Pulmonary artery endothelial cell (primary cell): ENCODE measurements at regions not wholly inside any gene's neighbourhood (a gene's known extent, or its start where the extent isn't known, plus 50 kb on each side); places are given as distances from the start of the nearest gene placed in this dataset.
"Not testable (repeated sequence)": the region's sequence is repeated elsewhere in the genome, so short reads cannot be mapped to it uniquely, and the experiment has no call there.

Source experiments
- DNase-seq: peaks from one replicate; pipeline ENCODE4 v3.0.0-alpha.2; 2011; ENCODE audit warnings: low read depth, low spot score

DNA sequence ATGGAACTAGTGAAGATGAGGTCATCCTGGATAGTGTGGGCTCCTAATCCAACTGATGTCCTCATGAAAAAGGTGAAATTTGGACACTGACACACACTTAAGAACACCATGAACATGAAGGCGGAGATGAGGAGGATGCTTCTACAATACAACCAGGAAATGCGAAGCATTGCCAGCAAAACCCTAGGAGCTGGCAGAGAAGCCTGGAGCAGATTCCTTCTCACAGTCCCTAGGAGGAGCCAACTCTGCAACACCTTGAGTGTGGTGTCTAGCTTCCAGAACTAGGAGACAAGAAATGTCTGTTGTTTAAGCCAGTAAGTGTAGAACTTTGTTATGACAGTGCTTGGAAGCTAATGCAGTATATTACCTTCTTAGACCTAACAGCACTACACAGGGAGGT lies 191.9 kb upstream of the PWP1 start:
- DNase-seq: no peak

DNA sequence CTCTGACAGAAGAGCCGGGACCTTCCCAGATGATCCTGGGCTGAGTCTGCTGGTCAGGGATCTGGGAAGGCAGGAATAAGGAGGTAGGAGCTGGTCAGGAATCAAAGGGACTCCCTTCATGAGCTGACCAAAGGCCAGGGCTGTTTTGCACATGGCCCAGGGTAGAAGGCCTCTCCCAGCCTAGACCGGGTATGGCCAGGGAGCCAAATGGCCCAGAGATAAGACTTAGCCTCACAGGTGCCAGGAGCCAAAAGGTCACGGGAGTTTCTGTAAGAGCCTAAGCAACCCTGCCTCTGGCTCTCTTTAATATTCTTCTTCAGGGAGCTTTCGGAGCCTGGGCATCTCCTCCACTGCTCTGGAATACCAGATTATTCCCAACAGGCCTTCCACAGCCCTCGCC lies 191.3 kb upstream of the PWP1 start:
- no peak for DNase-seq

DNA sequence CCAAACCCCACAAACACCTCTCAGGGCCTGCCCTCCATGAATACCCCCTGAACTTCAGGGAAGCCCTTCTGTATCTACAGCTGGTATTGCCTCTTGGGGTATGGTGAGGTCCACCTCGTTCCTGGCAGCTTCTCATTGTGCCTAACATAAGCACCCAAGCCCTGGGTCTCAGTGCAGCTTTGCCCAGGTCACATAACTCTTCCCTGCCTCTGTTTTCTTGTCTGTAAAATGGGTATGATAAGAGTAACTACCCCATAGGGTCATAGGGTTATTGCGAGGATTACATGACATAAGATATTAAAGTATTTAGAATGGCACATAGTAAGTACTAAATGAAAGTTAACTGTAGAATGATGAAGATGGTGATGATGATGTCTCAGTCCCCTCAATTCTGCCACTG lies 190.0 kb upstream of the PWP1 start:
- DNase-seq: no peak

DNA sequence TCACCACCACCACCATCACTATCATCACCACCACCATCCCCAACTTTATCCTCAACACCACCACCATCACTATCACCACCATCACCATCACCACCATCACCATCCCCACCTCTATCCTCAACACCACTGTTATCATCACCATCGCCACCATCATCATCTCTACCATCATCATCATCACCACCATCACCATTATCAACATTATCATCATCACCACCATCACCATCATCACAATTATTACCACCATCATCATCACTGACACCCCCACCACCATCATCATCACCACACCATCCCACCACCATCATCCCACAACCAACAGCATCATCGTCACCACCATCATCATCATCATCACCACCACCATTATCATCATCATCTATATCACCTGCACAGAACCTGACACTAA lies 188.4 kb upstream of the PWP1 start:
- DNase-seq: no peak

DNA sequence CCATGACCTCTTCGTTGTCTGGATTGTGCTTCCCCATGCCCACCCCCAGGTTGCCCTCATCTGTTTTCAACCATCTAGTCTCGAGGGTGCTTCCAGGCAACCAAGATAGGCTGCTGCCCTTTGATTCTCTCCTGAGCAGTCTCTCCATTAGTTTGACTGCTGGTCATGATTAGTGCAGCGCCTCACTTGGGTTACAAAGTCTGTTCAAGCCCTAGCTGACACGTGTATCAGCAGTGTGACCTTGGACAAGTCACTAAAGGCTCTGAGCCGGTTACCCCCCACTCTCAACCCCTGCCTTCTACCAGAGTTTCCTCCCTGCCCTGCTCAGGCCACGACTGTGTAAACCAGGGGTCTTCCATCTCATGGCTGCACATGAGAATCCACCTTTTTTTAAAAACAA lies 185.3 kb upstream of the PWP1 start:
- DNase-seq: no peak

DNA sequence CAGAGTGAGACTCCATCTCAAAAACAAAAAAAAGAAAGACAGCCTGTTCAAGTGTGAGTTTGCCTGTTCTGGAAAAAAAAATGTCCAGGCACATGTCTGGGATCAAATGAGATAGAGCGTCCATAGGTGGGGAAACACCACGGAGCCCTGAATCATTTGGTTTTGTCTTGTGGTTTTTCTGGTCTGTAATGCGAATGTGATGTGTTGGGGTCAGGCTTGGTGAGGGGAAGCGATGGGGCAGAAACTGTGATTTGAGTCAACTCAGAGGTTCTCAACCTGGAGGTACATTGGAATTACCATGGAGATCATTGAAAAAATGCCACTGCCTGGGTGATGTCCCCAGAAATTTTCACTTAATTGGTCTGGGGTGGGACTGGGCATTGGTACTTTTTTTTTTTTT lies 183.9 kb upstream of the PWP1 start:
- no peak for DNase-seq

DNA sequence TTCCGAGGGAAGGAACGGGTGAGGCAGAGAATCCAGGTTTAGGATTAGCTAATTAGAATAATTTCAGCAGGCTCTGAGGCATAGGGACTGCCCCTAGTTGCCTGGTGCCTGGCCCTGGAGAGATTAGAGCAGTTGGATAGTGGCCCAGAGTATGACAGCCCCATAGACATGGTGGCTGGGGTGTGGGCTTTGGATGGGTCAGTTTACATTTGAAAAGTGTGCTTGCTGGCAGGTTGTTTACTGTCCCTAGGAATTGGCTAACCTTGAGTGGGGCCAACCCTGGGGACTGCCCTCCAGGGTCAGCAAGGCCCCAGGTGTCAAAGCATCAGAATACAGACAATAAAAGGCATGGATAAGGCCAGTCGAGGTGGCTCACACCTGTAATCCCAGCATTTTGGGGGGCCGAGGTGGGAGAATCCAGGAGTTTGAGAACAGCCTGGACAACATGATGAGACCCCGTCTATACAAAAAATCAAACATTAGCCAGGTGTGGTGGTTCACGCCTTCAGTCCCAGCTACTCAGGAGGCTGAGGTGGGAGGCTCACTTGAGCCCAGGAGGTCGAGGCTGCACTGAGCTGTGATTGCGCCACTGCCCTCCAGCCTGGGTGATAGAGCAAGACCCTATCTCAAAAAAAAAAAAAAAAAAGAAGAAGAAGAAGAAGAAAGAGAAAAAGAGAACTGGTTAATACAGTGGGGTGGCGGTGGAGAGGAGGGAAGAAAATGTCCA lies 182.3 kb upstream of the PWP1 start:
- no peak for DNase-seq

DNA sequence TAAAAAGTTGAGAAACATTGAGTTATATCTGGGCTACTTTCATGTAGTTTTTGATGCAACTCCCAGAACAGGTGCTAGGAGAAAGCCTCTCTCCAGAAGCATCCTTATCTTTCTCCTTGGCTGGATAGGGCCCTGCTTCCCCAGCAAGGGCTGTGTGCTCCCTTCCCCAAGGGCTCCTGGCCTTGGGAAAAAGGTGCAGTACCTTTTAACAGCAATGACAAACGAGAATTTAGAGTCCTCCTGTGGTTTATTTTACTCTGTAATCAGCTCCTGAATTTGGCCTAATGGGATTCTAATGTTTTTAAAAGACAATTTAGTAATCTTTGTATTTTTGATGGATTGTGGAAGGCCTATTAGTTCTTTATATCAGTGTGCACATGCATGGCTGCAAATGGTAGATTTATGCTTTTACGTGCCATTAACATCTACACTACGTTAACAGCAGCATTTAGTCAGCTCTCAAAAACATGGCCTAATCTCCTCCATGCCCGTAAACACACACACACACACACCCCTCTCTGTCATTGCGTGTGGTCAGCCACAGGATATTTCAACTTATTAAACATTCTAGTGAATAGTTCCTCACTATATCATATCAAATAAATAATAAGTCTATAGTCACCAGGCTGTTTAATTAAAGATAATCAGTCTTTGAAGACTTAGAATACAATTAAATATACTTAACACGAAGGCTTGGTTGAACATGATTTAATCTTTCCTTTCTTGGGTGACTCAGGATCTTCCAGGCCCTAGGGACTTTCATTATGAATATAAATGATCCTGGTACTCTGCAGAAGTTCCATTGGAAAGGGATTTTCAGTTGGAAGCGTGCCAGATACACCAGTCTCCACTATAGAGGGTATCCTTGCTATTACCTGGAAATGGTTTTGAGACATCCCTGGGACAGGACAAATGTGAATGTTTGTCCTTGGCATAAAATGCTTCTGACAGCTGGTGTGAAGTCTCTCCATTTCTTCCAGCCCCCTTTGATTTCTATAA lies 181.4 kb upstream of the PWP1 start:
- no peak for DNase-seq

DNA sequence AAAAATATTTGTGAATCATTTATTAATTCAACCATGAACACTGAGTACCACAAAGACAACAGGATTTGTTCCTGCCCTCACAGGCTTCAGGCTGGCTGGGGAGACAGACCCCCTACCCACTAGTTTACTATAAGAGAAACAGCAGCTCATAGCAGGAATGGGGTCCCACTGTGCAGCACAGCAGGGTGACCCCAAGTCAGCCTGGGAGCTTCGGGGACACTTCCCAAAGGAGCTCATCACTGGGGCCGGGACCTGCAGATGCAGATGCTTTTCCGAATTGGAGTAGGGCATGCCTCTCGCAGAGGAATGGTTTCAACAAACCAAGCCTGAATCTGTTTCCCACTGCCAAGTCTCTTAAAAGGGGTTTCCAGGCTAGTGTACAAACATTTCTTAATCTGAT lies 176.2 kb upstream of the PWP1 start:
- no peak for DNase-seq

DNA sequence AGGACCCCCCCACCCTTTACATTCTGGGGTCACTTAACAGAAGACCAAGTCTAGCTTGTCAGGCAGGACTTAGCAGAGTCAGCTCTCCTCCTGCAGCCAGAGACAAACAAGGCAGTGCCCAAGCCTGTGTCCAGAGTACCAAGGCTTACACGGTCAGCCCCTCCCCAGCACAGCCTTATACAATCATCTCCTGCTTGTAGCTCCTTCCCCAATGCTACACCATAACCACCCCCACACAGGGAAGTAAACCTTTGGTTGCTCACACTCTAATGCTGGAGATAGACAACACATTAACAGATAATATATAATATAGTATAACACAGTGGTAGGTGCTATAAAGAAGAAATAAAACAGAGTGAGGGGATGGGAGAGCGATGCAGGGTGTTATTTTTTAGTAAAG lies 175.4 kb upstream of the PWP1 start:
- no peak for DNase-seq

DNA sequence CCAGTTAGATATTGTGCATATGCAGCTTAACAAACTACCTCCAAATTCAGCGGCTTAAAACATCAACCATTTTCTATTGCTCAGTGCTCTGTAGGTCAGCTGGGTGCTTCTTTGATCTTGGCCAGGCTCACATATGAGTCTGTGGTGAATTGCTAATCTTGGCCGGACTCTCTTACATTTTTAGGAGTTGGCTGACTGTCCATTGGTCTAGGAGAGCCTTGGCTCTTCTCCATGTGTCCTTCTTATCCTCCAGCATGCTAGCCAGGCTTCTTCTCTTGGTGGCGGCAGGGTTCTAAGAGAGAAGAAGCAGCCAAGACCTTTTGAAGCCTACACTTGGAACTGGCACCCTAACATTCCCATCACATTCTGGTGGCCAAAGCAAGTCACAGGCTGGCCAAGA lies 174.3 kb upstream of the PWP1 start:
- no peak for DNase-seq

DNA sequence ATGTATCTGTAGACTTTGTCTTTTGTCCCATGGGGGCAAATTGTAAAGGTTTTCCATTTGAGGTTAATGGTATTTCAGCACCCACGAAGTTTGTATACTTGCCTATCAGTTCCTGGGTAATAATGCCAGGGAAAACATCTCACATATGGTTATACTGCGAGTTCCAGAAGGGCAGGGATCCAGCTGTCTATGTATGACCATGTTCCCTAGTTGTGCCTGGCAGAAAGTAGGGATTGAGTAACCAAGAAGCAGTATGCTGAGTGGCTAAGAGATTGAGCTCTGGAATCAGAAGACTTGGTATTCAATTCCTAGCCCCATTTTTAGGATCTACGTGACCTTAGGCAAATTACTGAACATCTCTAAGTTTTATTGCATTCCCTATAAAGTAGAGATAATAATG lies 173.2 kb upstream of the PWP1 start:
- no peak for DNase-seq

DNA sequence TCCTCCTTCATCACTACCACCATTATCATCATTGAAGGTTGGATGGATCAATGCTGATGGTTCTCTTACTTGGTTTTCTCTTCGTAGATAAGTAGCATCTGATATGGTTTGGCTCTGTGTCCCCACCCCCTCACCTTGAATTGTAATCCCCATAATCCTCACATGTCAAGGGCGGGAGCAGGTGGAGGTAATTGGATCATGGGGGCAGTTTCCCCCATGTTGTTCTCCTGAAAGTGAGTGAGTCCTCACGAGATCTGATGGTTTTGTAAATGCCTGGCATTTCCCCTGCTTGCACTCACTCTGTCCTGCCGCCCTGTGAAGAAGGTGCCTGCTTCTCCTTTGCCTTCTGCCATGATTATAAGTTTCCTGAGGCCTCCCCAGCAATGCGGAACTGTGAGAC lies 172.4 kb upstream of the PWP1 start:
- DNase-seq: no peak

DNA sequence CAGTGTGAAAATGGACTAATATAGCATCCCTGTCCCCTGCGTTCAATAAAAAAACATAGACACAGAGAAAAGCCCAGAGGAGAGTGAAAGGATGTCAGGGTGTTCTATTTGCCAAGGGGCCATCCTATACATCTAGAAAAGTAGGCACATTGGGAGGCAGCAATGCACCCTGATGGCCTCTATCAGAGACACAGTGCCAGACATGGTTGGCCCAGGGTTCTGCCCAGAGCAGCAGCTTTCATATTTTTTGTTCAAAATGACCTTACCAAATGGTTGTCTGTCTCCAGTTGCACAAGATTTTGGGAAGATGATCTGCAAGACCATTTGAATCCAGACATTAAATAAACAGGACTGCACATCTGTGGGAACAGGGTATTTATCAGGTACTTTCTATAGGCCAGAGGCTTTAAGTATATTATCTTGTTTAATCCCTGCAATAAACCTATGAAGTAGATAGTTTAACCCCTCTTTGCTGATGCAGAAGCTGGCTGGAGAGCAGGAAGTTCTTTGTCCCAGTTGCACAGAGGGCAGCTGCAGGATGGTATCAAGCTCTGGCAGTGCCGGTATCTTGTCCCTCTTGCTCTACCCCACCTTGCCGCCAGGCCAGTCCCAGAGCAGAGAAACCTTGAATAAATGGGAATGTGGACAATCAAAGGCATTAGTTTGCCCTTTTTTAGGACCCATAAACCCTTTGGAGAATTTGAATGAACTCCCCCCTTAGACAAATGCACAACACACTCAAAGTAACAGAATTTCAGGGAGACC lies 171.8 kb upstream of the PWP1 start:
- no peak for DNase-seq

DNA sequence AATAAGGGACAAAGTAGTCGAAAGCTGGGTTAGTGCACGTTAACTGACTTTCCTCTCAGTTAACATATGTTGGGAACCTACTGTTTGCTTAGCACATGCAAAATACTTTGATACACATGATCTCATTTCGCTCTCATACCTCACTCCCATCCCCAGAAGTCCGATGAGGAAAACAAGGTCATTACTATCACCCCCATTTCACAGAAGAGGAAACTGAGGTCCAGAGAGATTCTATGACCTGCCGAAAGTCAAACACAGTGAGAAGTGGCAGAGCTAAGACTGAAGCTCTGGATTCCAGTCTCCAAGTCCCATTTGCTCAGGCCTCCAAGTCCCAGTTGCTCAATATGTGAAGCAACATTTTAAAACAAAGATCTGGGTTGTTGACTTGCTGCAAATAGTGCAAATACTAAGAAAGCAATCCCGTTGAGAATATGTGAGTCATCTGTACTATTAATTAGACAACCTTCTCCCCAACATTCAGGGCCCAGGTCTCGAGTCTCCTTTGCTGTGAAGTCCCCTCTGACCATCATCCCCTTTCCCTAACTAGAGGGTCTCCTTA lies 170.6 kb upstream of the PWP1 start:
- no peak for DNase-seq

DNA sequence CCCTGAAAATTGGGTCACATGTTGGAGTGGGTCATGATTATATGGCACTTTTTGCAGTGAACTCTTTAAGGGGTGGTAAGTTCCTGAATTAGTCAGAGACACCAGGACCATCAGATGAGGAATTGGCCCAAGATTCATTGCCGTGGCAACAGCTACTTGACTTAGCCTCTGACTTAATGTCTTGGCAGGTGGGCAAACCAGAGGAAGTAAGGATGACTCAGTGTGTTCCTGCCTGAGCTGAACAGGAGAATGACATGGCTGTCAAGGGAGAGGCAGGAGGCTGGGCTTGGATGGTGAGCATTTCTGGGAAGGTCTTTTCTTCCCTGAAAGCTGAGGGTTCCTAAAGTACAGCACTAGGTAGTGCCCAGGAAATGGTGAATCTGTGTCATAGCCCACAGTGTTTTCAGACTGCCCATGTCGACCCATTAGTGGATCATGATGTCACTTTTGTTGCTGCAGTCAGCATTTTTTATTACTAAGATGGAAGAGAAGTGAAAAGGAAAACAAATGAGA lies 170.1 kb upstream of the PWP1 start:
- DNase-seq: peak; percentile 57

DNA sequence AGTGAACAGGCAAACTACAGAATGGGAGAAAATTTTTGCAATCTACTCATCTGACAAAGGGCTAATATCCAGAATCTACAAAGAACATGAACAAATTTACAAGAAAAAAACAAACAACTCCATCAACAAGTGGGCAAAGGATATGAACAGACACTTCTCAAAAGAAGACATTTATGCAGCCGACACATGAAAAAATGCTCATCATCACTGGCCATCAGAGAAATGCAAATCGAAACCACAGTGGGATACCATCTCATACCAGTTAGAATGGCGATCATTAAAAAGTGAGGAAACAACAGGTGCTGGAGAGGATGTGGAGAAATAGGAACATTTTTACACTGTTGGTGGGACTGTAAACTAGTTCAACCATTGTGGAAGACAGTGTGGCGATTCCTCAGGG lies 167.8 kb upstream of the PWP1 start:
- DNase-seq: not testable (repeated sequence)

DNA sequence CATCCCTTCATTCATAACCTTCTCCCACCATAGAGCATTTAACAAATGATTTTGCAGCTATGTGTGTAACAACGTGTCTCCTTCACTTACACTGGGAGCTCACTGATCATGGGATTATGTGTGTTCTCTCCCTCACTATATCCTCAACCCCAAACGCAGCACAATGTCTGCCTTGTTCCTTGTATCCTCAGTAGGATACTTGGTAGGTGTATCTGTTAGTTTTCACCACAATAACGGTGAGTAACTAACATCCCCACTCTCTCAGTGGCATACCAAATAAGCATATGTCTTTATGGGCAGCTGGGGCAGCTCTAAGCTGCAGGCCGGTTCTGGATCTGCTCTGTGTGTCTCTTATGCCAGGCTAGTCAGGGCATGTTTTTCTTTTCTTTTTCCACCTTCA lies 166.7 kb upstream of the PWP1 start:
- no peak for DNase-seq

DNA sequence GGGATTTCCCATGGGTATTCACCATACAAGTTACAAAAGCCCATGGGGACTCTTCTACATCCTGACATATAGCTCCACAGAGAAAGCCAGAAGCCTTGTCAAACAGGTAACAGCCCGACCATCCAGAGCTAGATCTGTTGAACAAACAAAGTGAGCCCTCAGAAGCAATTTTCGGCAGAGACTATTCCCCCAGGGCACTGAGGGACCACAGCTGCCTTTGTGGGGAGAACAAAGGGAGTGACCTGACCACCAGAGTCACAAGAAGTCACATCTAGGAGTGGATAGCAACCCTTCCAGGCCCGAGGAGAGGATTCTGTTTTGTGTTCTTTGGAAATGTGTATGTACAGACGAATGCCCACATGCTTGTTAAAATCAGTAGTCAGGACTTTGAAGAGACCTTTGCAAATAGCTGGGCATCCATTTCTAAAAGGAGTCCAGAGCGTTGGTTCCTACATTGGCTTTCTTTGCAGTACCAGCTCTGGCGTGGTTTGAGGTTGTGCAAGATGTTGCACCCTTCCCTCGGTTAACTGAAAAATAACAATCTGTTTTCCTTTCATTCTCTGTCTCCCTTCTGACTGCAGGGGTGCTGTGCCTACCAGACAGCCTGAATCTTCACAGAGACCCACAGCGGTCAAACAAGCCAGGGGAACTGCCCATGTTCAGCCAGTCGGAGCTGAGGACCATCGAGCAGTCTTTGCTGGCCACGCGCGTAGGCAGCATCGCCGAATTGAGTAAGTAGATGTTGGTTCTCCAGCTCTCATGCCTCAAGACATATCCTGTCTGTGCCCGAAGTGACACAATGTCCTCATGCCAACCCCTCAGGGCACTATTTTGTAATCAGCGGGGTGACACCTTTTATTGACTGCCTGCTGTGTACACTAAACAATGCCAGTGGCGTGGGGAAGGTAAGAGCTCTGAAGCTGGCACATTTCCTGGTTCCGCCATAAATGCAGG lies 165.4 kb upstream of the PWP1 start:
- DNase-seq: no peak

DNA sequence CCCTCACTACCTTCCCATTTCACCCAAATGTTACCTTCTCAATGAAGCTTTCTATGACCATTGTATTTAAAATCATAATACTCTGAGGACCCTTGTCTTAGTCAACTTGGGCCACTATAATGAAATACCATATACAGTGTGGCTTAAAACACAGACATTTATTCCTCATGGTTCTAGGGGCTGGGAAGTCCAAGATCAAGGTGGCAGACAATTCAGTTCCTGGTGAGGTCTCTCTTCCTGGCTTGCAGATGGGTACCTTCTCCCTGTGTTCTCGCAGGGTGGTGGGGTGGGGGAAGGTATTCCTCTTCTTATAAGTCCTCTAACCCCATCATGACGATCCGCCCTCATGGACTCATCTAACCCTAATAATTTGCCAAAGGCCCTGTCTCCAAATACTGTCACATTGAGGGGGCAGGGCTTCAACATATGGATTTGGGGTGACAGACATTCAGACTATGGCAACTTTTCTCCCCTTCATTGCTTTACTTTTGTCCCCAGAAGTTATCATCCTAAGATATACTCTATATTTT lies 163.7 kb upstream of the PWP1 start:
- DNase-seq: no peak
